HepG2 (cell line): ENCODE measurements at regions not wholly inside any gene's neighbourhood (a gene's known extent, or its start where the extent isn't known, plus 50 kb on each side); places are given as distances from the start of the nearest gene placed in this dataset.

Source experiments
- ATF7 ChIP-seq, 2 experiments: fragments of 450-650 bp in 1 of 2; sonication (generic) in 1 of 2; formaldehyde crosslinking in 1 of 2; IDR thresholded peaks; 2 replicates each; pipeline versions ENCODE4 v1.4.0 to v1.6.1; 2016 to 2020; ENCODE audit warnings: antibody characterized with exemption in 1 of 2, mild to moderate bottlenecking in 1 of 2, missing genetic modification reagents in 1 of 2
- BCL6 ChIP-seq: IDR thresholded peaks from 2 replicates; pipeline ENCODE4 v1.6.1; 2016; ENCODE audit warnings: missing genetic modification reagents, missing compliant biosample characterization
- EZH2 ChIP-seq: conservative IDR thresholded peaks from 2 replicates; pipeline ENCODE4 v1.6.1; 2012; ENCODE audit warnings: mild to moderate bottlenecking, low read depth, low read length, moderate library complexity
- FOXJ3 ChIP-seq: sonication (generic); formaldehyde crosslinking; IDR thresholded peaks from 2 replicates; pipeline ENCODE4 v1.4.0; 2020; ENCODE audit warnings: missing genetic modification reagents, mild to moderate bottlenecking, borderline replicate concordance
- MAZ ChIP-seq, 2 experiments: sonication (generic) in 1 of 2; formaldehyde crosslinking in 1 of 2; IDR thresholded peaks; 2 replicates each; pipeline versions ENCODE4 v1.5.0 to v1.6.1; 2012 to 2020; ENCODE audit warnings: low read depth in 2 of 2, mild to moderate bottlenecking in 2 of 2, borderline replicate concordance in 1 of 2, improper control_type of control experiment in 1 of 2, low read length in 1 of 2, missing genetic modification reagents in 1 of 2, moderate library complexity in 1 of 2
- SMARCC2 ChIP-seq: fragments of 450-650 bp; IDR thresholded peaks from 2 replicates; pipeline ENCODE4 v1.6.1; 2017; ENCODE audit warnings: antibody characterized with exemption, mild to moderate bottlenecking
- SP2 ChIP-seq: sonication (generic); formaldehyde crosslinking; IDR thresholded peaks from 2 replicates; pipeline ENCODE4 v1.5.1; 2020; ENCODE audit warnings: mild to moderate bottlenecking, missing genetic modification reagents
- TARDBP ChIP-seq: sonication (generic); formaldehyde crosslinking; IDR thresholded peaks from 2 replicates; pipeline ENCODE4 v1.8.0; 2022; ENCODE audit warnings: mild to moderate bottlenecking, missing genetic modification reagents
- XBP1 ChIP-seq: sonication (generic); formaldehyde crosslinking; IDR thresholded peaks from 2 replicates; pipeline ENCODE4 v1.5.0; 2020; ENCODE audit warnings: missing genetic modification reagents
- ZBTB42 ChIP-seq: sonication (generic); formaldehyde crosslinking; IDR thresholded peaks from 2 replicates; pipeline ENCODE4 v1.5.0; 2020; ENCODE audit warnings: mild to moderate bottlenecking, missing genetic modification reagents
- ZFY ChIP-seq: sonication (generic); formaldehyde crosslinking; IDR thresholded peaks from 2 replicates; pipeline ENCODE4 v1.4.0; 2020; ENCODE audit warnings: missing genetic modification reagents
- ZNF292 ChIP-seq: sonication (generic); formaldehyde crosslinking; IDR thresholded peaks from 2 replicates; pipeline ENCODE4 v1.8.1; 2022; ENCODE audit warnings: mild to moderate bottlenecking, low read depth, missing genetic modification reagents, borderline replicate concordance
- ZNF432 ChIP-seq: sonication (generic); formaldehyde crosslinking; IDR thresholded peaks from 2 replicates; pipeline ENCODE4 v1.5.0; 2020; ENCODE audit warnings: missing genetic modification reagents, mild to moderate bottlenecking, borderline replicate concordance
- ZNF557 ChIP-seq: sonication (generic); formaldehyde crosslinking; IDR thresholded peaks from 2 replicates; pipeline ENCODE4 v1.4.0; 2020; ENCODE audit warnings: missing genetic modification reagents
- ZNF572 ChIP-seq: sonication (generic); formaldehyde crosslinking; IDR thresholded peaks from 2 replicates; pipeline ENCODE4 v1.5.1; 2020; ENCODE audit warnings: mild to moderate bottlenecking, missing genetic modification reagents
- ZNF7 ChIP-seq: IDR thresholded peaks from 2 replicates; pipeline ENCODE4 v1.6.1; 2016; ENCODE audit warnings: missing biosample characterization, missing genetic modification reagents
- ZSCAN20 ChIP-seq: sonication (generic); formaldehyde crosslinking; IDR thresholded peaks from 2 replicates; pipeline ENCODE4 v1.4.0; 2020; ENCODE audit warnings: missing genetic modification reagents, mild to moderate bottlenecking, borderline replicate concordance
- TF ChIP-seq, protein P1 (sequence below): IDR thresholded peaks from 2 replicates; pipeline ENCODE4 v1.4.0; 2020; ENCODE audit warnings: mild to moderate bottlenecking, missing genetic modification reagents
- TF ChIP-seq, protein P2 (sequence below): IDR thresholded peaks from 2 replicates; pipeline ENCODE4 v1.6.1; 2016
- TF ChIP-seq, protein P3 (sequence below): sonication (generic); formaldehyde crosslinking; IDR thresholded peaks from 2 replicates; pipeline ENCODE4 v1.4.0; 2020; ENCODE audit warnings: mild to moderate bottlenecking, low read depth, missing genetic modification reagents

- TF ChIP-seq BCL6 (CRISPR knock-in tag) (peak; percentile 50; the same call in 1 of the 2 replicates), ZNF432 (CRISPR knock-in tag) (no peak), ZNF292 (CRISPR knock-in tag) (no peak), ZNF557 (no peak), SP2 (CRISPR knock-in tag) (no peak), ZNF572 (CRISPR knock-in tag) (no peak), MAZ (IDR thresholded peaks at IDR 0.05; ENCODE audit: borderline replicate concordance, low read depth, low read length) (no peak), MAZ (CRISPR knock-in tag; IDR thresholded peaks at IDR 0.05; ENCODE audit: low read depth) (peak; percentile 14; the same call in 1 of the 2 replicates), ZSCAN20 (no peak), SMARCC2 (no peak), FOXJ3 (peak; percentile 60; the same call in 1 of the 2 replicates), ATF7 (IDR thresholded peaks at IDR 0.05) (no peak), ATF7 (CRISPR knock-in tag; IDR thresholded peaks at IDR 0.05) (no peak), TARDBP (peak; percentile 44; the same call in 1 of the 2 replicates), EZH2 (no peak), ZBTB42 (no peak), ZNF7 (0 out of 2 replicates have a peak, but pooled peaks have one; percentile 14), XBP1 (CRISPR knock-in tag) (no peak), ZFY (CRISPR knock-in tag) (peak; percentile 59)
- TF ChIP-seq, protein P1, sequence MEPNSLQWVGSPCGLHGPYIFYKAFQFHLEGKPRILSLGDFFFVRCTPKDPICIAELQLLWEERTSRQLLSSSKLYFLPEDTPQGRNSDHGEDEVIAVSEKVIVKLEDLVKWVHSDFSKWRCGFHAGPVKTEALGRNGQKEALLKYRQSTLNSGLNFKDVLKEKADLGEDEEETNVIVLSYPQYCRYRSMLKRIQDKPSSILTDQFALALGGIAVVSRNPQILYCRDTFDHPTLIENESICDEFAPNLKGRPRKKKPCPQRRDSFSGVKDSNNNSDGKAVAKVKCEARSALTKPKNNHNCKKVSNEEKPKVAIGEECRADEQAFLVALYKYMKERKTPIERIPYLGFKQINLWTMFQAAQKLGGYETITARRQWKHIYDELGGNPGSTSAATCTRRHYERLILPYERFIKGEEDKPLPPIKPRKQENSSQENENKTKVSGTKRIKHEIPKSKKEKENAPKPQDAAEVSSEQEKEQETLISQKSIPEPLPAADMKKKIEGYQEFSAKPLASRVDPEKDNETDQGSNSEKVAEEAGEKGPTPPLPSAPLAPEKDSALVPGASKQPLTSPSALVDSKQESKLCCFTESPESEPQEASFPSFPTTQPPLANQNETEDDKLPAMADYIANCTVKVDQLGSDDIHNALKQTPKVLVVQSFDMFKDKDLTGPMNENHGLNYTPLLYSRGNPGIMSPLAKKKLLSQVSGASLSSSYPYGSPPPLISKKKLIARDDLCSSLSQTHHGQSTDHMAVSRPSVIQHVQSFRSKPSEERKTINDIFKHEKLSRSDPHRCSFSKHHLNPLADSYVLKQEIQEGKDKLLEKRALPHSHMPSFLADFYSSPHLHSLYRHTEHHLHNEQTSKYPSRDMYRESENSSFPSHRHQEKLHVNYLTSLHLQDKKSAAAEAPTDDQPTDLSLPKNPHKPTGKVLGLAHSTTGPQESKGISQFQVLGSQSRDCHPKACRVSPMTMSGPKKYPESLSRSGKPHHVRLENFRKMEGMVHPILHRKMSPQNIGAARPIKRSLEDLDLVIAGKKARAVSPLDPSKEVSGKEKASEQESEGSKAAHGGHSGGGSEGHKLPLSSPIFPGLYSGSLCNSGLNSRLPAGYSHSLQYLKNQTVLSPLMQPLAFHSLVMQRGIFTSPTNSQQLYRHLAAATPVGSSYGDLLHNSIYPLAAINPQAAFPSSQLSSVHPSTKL (CRISPR knock-in tag): peak; percentile 39; the same call in 1 of the 2 replicates
- TF ChIP-seq, protein P2, sequence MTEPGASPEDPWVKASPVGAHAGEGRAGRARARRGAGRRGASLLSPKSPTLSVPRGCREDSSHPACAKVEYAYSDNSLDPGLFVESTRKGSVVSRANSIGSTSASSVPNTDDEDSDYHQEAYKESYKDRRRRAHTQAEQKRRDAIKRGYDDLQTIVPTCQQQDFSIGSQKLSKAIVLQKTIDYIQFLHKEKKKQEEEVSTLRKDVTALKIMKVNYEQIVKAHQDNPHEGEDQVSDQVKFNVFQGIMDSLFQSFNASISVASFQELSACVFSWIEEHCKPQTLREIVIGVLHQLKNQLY (CRISPR knock-in tag): peak; percentile 29; the same call in 1 of the 2 replicates
- TF ChIP-seq, protein P3, sequence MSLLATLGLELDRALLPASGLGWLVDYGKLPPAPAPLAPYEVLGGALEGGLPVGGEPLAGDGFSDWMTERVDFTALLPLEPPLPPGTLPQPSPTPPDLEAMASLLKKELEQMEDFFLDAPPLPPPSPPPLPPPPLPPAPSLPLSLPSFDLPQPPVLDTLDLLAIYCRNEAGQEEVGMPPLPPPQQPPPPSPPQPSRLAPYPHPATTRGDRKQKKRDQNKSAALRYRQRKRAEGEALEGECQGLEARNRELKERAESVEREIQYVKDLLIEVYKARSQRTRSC (CRISPR knock-in tag): no peak
These were observed 201.5 kb downstream of the IRF8 start (continued) for GRCh38 chr16:86100205-86101136.
